Mesodermal cell (in vitro differentiated cells): ENCODE measurements at regions not wholly inside any gene's neighbourhood (a gene's known extent, or its start where the extent isn't known, plus 50 kb on each side); places are given as distances from the start of the nearest gene placed in this dataset.
A peak's percentile ranks its signal among the peaks of the same experiment; 100 is the strongest.

Experiments used
- H3K27ac ChIP-seq: 2 replicates; pipeline ENCODE4 v1.7.0; 2013; ENCODE audit warnings: mild to moderate bottlenecking, low read depth, low read length, moderate library complexity; ENCODE audit not compliant: severe bottlenecking
- H3K36me3 ChIP-seq: 2 replicates; pipeline ENCODE4 v1.7.1; 2013; ENCODE audit warnings: mild to moderate bottlenecking, low read length, moderate library complexity; ENCODE audit not compliant: control insufficient read depth, insufficient read depth
- H3K4me1 ChIP-seq: one replicate; pipeline ENCODE4 v1.7.1; 2013; ENCODE audit warnings: mild to moderate bottlenecking, low read length; ENCODE audit not compliant: insufficient read depth, control insufficient read depth, poor library complexity, severe bottlenecking
- H3K4me3 ChIP-seq: 2 replicates; pipeline ENCODE4 v1.7.0; 2013; ENCODE audit warnings: low read length, control low read depth, mild to moderate bottlenecking; ENCODE audit not compliant: insufficient read depth, poor library complexity, severe bottlenecking; ENCODE audit errors: extremely low read depth
- H3K9me3 ChIP-seq: 2 replicates; pipeline ENCODE4 v1.7.1; 2013; ENCODE audit warnings: mild to moderate bottlenecking, low read length, moderate library complexity; ENCODE audit not compliant: control insufficient read depth
- WGBS, 2 experiments: methylation state at CpG; one replicate each; pipeline ENCODE4 v1.1.5; 2013; ENCODE audit warnings: missing lambda C conversion rate in 2 of 2; ENCODE audit not compliant: insufficient coverage in 2 of 2; 5-methylcytosine and 5-hydroxymethylcytosine counted together

GRCh38 chr3:152719264-152719663, 115.7 kb upstream of the P2RY1 start:
- Histone ChIP-seq H3K27ac (peak overlapping the region; percentile 96), H3K4me3 (no peak overlapping the region), H3K36me3 (no peaks in the 10 kb centered on the region), H3K4me1 (peaks cover 7% of the 10 kb centered on the region), H3K9me3 (peaks cover 5% of the 10 kb centered on the region)
- no CpG with 5 or more reads among the region's 2 CpGs for WGBS, 2 experiments

- H3K27ac ChIP-seq, result no peak overlapping the region
- H3K4me3 ChIP-seq, result no peak overlapping the region
- no peaks in the 10 kb centered on the region for H3K36me3 ChIP-seq
- peaks cover 5% of the 10 kb centered on the region for H3K9me3 ChIP-seq
- H3K4me1 ChIP-seq, result peaks cover 7% of the 10 kb centered on the region
- WGBS, 2 experiments, result 50% methylated on average over 1 to 2 of the region's 4 CpGs
Observed at GRCh38 chr3:152720951-152721718, 113.8 kb upstream of the P2RY1 start.

GRCh38 chr3:152724270-152724669, 110.7 kb upstream of the P2RY1 start:
- H3K4me1 ChIP-seq, result no peaks in the 10 kb centered on the region
- H3K4me3 ChIP-seq, result no peak overlapping the region
- no peak overlapping the region for H3K27ac ChIP-seq
- H3K36me3 ChIP-seq, result no peaks in the 10 kb centered on the region
- H3K9me3 ChIP-seq, result peaks cover 5% of the 10 kb centered on the region
- no CpG with 5 or more reads among the region's 1 CpG for WGBS, 2 experiments

- no peaks in the 10 kb centered on the region for H3K36me3 ChIP-seq
- no peak overlapping the region for H3K27ac ChIP-seq
- whole genome bisulfite sequencing, 2 experiments, result no CpG with 5 or more reads among the region's 2 CpGs
- H3K4me3 ChIP-seq, result no peak overlapping the region
- no peaks in the 10 kb centered on the region for H3K9me3 ChIP-seq
- no peaks in the 10 kb centered on the region for H3K4me1 ChIP-seq
Observed at GRCh38 chr3:152728231-152728980, 106.5 kb upstream of the P2RY1 start.

- WGBS, 2 experiments, result no CpG with 5 or more reads among the region's 5 CpGs
Observed at GRCh38 chr3:152729906-152730305, 105.0 kb upstream of the P2RY1 start.

GRCh38 chr3:152731511-152731910, 103.4 kb upstream of the P2RY1 start:
- no peaks in the 10 kb centered on the region for H3K9me3 ChIP-seq
- 85 to 100% methylated on average over 1 to 2 of the region's 2 CpGs for WGBS, 2 experiments
- no peak overlapping the region for H3K27ac ChIP-seq

More at GRCh38 chr3:152729906-152730305, 105.0 kb upstream of the P2RY1 start:
- Histone ChIP-seq H3K4me3 (no peak overlapping the region), H3K9me3 (no peaks in the 10 kb centered on the region), H3K4me1 (no peaks in the 10 kb centered on the region), H3K36me3 (no peaks in the 10 kb centered on the region), H3K27ac (no peak overlapping the region)

GRCh38 chr3:152733584-152734119, 101.3 kb upstream of the P2RY1 start:
- Histone ChIP-seq H3K27ac (no peak overlapping the region), H3K4me3 (no peak overlapping the region), H3K9me3 (no peaks in the 10 kb centered on the region), H3K4me1 (no peaks in the 10 kb centered on the region), H3K36me3 (no peaks in the 10 kb centered on the region)
- 100% methylated on average over 1 of the region's 2 CpGs; no CpG with 5 or more reads in 1 of the 2 experiments for WGBS, 2 experiments

More at GRCh38 chr3:152731511-152731910, 103.4 kb upstream of the P2RY1 start:
- no peaks in the 10 kb centered on the region for H3K36me3 ChIP-seq
- H3K4me3 ChIP-seq, result no peak overlapping the region
- H3K4me1 ChIP-seq, result no peaks in the 10 kb centered on the region

GRCh38 chr3:152737021-152737908, 97.7 kb upstream of the P2RY1 start:
- no peaks in the 10 kb centered on the region for H3K36me3 ChIP-seq
- H3K9me3 ChIP-seq, result no peaks in the 10 kb centered on the region
- H3K4me3 ChIP-seq, result no peak overlapping the region
- 83 to 100% methylated on average over 1 of the region's 6 CpGs for WGBS, 2 experiments
- no peaks in the 10 kb centered on the region for H3K4me1 ChIP-seq
- no peak overlapping the region for H3K27ac ChIP-seq

GRCh38 chr3:152738656-152739055, 96.3 kb upstream of the P2RY1 start:
- H3K4me1 ChIP-seq, result no peaks in the 10 kb centered on the region
- 89 to 100% methylated on average over 1 of the region's 2 CpGs for WGBS, 2 experiments
- no peak overlapping the region for H3K27ac ChIP-seq
- no peak overlapping the region for H3K4me3 ChIP-seq
- no peaks in the 10 kb centered on the region for H3K36me3 ChIP-seq
- no peaks in the 10 kb centered on the region for H3K9me3 ChIP-seq
